ENCODE measurements at regions not wholly inside any gene's neighbourhood (a gene's known extent, or its start where the extent isn't known, plus 50 kb on each side); places are given as distances from the start of the nearest gene placed in this dataset.

DNA sequence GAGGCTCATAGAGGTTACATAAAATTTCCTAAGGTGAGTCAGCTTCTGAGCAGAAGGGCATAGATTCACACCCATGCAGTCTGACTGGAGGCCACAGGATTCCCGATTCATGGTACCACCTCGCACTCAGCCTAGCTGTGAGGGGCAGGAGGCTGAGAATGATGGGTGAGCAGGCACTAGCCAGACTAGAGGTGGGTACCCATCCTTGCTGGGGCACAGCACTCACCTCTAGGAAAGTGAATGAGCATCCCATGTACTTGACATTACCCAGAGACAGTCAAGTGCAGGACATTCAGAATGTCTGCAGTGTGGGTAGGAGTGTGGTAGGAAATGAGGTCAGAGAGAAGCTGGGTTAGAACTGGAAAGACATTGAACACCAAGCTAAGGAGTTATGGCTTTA lies 255.5 kb downstream of the CDK5RAP2 start:
- TF ChIP-seq, protein P1, sequence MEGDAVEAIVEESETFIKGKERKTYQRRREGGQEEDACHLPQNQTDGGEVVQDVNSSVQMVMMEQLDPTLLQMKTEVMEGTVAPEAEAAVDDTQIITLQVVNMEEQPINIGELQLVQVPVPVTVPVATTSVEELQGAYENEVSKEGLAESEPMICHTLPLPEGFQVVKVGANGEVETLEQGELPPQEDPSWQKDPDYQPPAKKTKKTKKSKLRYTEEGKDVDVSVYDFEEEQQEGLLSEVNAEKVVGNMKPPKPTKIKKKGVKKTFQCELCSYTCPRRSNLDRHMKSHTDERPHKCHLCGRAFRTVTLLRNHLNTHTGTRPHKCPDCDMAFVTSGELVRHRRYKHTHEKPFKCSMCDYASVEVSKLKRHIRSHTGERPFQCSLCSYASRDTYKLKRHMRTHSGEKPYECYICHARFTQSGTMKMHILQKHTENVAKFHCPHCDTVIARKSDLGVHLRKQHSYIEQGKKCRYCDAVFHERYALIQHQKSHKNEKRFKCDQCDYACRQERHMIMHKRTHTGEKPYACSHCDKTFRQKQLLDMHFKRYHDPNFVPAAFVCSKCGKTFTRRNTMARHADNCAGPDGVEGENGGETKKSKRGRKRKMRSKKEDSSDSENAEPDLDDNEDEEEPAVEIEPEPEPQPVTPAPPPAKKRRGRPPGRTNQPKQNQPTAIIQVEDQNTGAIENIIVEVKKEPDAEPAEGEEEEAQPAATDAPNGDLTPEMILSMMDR (IDR thresholded peaks at IDR 0.05; ENCODE audit: low read length), result no peak
- TF ChIP-seq EZH2phosphoT487 (IDR thresholded peaks at IDR 0.05; ENCODE audit: low read length), result no peak
- TF ChIP-seq EZH2 (optimal IDR thresholded peaks at IDR 0.05; ENCODE audit: low read depth, low read length), result no peak

Measured in MM.1S (cell line).